Psoas muscle (tissue), 7 donors: ENCODE measurements at regions not wholly inside any gene's neighbourhood (a gene's known extent, or its start where the extent isn't known, plus 50 kb on each side); places are given as distances from the start of the nearest gene placed in this dataset.

Experiments used
- ATAC-seq, 4 donors: fragments of 200-7000 bp; cut with Tn5 transposase; one replicate each; pipeline ENCODE4 v1.9.1; 2020; ENCODE audit warnings: moderate library complexity in 3 of 4, mild to moderate bottlenecking in 2 of 4
- DNase-seq, 2 donors: peaks; one replicate each; pipeline ENCODE4 v3.0.0-alpha.2; 2020
- H3K27ac ChIP-seq: fragments of 200-600 bp; one replicate; pipeline ENCODE4 v1.8.0; 2022
- H3K27me3 ChIP-seq, 3 donors: fragments of 200-600 bp in 1 of 3; one replicate each; pipeline versions ENCODE4 v1.6.1 to v1.8.0; 2013 to 2022; ENCODE audit warnings: low read length in 2 of 3, mild to moderate bottlenecking in 2 of 3, moderate library complexity in 1 of 3; ENCODE audit not compliant: insufficient read depth in 3 of 3
- H3K36me3 ChIP-seq, 2 donors: fragments of 200-600 bp in 1 of 2; one replicate each; pipeline versions ENCODE4 v1.6.1 to v1.8.0; 2013 to 2022; ENCODE audit warnings: low read depth in 1 of 2, mild to moderate bottlenecking in 1 of 2, moderate library complexity in 1 of 2; ENCODE audit not compliant: insufficient read depth in 1 of 2
- H3K4me1 ChIP-seq: fragments of 200-600 bp; one replicate; pipeline ENCODE4 v1.8.0; 2022
- H3K4me3 ChIP-seq: fragments of 200-600 bp; one replicate; pipeline ENCODE4 v1.8.0; 2022; ENCODE audit warnings: mild to moderate bottlenecking
- H3K9me3 ChIP-seq: fragments of 200-600 bp; one replicate; pipeline ENCODE4 v1.8.0; 2022
- WGBS, 3 donors: extraction: QIAGEN DNeasy Blood & Tissue Kit; methylation state at CpG; one replicate each; pipeline versions ENCODE4 v1.1.6 to v1.1.7; 2013; 5-methylcytosine and 5-hydroxymethylcytosine counted together
- intact Hi-C, 2 donors: fragments of 100-400 bp; cut with DNase I; formaldehyde crosslinking; loops; one replicate each; pipeline versions ENCODE4 v1.11.0 to v1.14.2; 2022
- TF ChIP-seq, protein P1 (sequence below): fragments of 200-600 bp; IDR thresholded peaks from one replicate; pipeline ENCODE4 v1.8.0; 2022; ENCODE audit warnings: antibody characterized with exemption
- donor health status: healthy with polysubstance abuse.
- donor health status: DM: no; HTN: no; CAD: no; lungs with moderate emphysema.
- donor health status: Bipolar disorder and iron deficiency.
- donor health status: healthy.
- donor health status: DM: yes; HTN: yes; CAD: no.
- donor health status: DM: no; HTN: no; CAD: no.
- donor health status: DM: yes; HTN: yes; CAD: no.

DNA sequence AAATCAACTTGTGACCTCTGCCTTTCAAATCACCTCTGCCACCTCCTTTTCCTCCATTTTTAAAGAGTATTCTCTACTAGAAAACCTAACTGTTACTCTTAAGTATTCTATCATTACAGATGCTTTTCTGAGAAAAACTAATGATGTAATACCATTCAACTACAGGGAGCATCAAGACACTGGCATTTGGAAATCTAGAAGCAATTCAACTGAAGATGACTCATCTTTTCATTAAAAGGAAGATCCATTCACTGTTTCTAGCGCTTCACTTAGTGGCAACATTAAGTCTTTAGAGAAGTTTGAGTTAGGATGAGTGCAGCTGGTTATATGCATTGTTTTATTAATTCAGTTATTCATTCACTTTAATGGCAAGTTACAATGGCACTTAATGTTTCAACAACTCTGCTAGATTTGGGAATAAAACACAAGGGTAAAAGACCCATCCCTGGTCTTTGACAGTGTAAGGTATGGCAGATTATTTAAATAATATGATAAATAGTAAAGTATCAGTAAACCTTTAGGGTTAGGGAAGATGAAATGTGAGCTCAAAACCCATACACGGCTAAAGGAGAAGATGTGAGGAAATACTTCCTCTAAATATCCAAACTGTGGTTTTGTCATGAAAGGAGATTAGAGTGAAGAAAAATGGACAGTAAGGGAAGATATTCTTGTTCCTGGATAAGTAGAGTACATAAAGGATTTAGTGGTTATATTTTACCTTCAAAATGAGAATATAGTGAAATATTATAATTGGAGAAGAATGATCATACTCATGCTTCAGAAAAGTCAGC is 61.7 kb downstream of the KCNJ2 start:
- ATAC-seq: no peak
- intact Hi-C loops: no loop called here
- no peak overlapping the region for H3K27ac ChIP-seq

DNA sequence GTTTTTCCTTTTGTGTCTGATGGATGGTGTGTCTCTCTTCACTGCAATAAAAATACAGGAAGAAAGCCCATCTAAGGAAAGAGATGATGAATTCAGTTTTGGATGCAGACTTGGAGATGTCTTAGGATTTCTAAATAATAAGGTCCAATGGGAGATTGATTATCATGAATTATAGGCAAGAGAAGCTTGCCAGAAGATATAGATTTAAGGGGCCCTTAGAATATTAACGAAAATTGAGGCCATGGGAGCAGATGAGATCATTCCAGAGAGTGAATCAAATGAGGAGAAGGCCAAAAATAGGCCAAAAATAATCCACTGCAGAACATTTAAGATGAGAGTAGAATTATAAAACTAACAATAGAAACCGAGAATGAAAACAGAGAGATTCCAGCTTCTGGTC is 63.1 kb downstream of the KCNJ2 start:
- Histone ChIP-seq H3K27me3 (no peaks in the 10 kb centered on the region), H3K27ac (no peak overlapping the region), H3K4me1 (no peaks in the 10 kb centered on the region), H3K36me3 (no peaks in the 10 kb centered on the region), H3K4me3 (no peak overlapping the region), H3K9me3 (no peaks in the 10 kb centered on the region)
- no peak for DNase-seq
- intact Hi-C loops: no loop called here
- 78 to 82% (median 81%) methylated on average over 2 of the region's 2 CpGs for WGBS, 3 donors
- ATAC-seq: no peak
- TF ChIP-seq, protein P1, sequence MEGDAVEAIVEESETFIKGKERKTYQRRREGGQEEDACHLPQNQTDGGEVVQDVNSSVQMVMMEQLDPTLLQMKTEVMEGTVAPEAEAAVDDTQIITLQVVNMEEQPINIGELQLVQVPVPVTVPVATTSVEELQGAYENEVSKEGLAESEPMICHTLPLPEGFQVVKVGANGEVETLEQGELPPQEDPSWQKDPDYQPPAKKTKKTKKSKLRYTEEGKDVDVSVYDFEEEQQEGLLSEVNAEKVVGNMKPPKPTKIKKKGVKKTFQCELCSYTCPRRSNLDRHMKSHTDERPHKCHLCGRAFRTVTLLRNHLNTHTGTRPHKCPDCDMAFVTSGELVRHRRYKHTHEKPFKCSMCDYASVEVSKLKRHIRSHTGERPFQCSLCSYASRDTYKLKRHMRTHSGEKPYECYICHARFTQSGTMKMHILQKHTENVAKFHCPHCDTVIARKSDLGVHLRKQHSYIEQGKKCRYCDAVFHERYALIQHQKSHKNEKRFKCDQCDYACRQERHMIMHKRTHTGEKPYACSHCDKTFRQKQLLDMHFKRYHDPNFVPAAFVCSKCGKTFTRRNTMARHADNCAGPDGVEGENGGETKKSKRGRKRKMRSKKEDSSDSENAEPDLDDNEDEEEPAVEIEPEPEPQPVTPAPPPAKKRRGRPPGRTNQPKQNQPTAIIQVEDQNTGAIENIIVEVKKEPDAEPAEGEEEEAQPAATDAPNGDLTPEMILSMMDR: no peak

More for the DNA sequence above, 61.7 kb downstream of the KCNJ2 start:
- 78 to 89% (median 86%) methylated on average over 2 of the region's 2 CpGs for WGBS, 3 donors
- TF ChIP-seq, protein P1: no peak
- no peak for DNase-seq
- no peaks in the 10 kb centered on the region for H3K27me3 ChIP-seq
- H3K36me3 ChIP-seq: no peaks in the 10 kb centered on the region
- H3K9me3 ChIP-seq: no peaks in the 10 kb centered on the region
- H3K4me3 ChIP-seq: no peak overlapping the region
- no peaks in the 10 kb centered on the region for H3K4me1 ChIP-seq

DNA sequence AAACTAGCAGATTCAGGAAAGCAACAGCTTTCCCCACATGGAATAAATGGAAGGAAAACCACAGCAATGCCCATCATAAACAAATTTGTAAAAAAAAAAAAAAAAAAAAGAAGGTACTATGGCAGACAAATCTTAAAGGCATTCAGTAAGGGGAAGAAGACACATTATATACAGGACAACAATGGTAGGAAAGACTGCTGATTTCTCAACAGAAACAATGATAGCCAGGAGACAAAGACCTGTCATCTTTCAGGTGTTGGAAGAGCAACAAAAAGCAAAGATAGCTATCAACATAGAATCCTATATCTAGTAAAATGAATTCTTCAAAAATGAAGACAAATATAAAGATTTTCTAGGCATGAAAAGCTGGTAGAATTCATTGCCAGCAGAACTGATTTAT is 65.9 kb downstream of the KCNJ2 start:
- no peak overlapping the region for H3K4me3 ChIP-seq
- no peaks in the 10 kb centered on the region for H3K36me3 ChIP-seq
- no peaks in the 10 kb centered on the region for H3K27me3 ChIP-seq
- no peak for ATAC-seq
- H3K4me1 ChIP-seq: no peaks in the 10 kb centered on the region
- no peak overlapping the region for H3K27ac ChIP-seq
- no peaks in the 10 kb centered on the region for H3K9me3 ChIP-seq
- TF ChIP-seq, protein P1: no peak
- DNase-seq: no peak
- intact Hi-C loops: no loop called here

DNA sequence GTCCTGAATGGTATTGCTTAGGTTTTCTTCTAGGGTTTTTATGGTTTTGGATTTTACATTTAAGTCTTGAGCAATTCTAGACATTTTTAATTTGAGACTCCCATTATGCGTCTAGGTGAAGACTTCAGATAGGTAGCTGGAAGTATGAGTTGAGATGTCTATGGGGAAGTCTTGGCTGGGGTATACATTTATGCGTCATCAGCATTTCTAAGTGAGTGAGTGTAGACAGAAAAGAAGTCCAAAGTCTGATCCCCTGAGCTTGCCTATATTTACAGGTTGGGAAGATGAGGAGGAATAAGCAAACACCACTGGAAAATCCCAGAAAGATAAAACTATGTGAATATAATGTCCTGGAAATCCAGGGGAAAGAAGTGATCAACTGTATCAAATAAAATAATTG is 68.9 kb downstream of the KCNJ2 start:
- no peak for ATAC-seq
- no peak for DNase-seq
- H3K36me3 ChIP-seq: no peaks in the 10 kb centered on the region
- H3K4me1 ChIP-seq: no peaks in the 10 kb centered on the region
- H3K9me3 ChIP-seq: no peaks in the 10 kb centered on the region
- WGBS, 3 donors: 97 to 99% (median 97%) methylated on average over 2 of the region's 2 CpGs
- no peaks in the 10 kb centered on the region for H3K27me3 ChIP-seq
- no peak overlapping the region for H3K4me3 ChIP-seq
- no peak overlapping the region for H3K27ac ChIP-seq
- intact Hi-C loops: no loop called here
- TF ChIP-seq, protein P1: no peak

DNA sequence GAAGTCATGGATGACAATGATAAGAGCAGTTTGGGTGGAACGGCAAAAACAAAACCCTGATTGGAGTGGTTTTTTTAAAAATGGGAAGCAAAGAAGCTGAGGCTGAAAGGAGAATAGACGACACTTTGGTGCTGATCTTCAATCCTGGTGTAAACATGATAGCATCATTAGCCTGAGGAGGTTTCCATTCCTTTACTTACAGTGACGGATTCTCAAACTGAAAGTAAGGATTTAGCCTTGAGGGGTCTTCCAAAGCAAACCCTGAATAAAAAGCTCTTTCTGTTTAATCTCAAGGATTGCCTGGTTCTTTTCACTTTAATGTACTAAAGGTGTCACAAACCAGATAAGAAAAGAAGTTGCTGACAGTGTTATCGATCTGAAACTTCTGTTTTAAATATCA is 69.3 kb downstream of the KCNJ2 start:
- TF ChIP-seq, protein P1: no peak
- Histone ChIP-seq H3K27ac (no peak overlapping the region), H3K9me3 (no peaks in the 10 kb centered on the region), H3K4me3 (no peak overlapping the region), H3K4me1 (no peaks in the 10 kb centered on the region), H3K36me3 (no peaks in the 10 kb centered on the region), H3K27me3 (no peaks in the 10 kb centered on the region)
- intact Hi-C loops: no loop called here
- ATAC-seq: no peak
- no peak for DNase-seq
- WGBS, 3 donors: 82 to 86% (median 82%) methylated on average over 4 of the region's 4 CpGs
